ENCODE measurements at regions not wholly inside any gene's neighbourhood (a gene's known extent, or its start where the extent isn't known, plus 50 kb on each side); places are given as distances from the start of the nearest gene placed in this dataset.

GRCh38 chr1:60818969-60819701 is 263.2 kb upstream of the NFIA start:
- no peak overlapping the region for H3K27ac Mint-ChIP-seq (ENCODE audit: unreplicated experiment)
- no peaks in the 10 kb centered on the region for H3K4me1 Mint-ChIP-seq (ENCODE audit: unreplicated experiment)
- no peak overlapping the region for H3K4me3 Mint-ChIP-seq (ENCODE audit: unreplicated experiment)
- H3K36me3 Mint-ChIP-seq (ENCODE audit: low read depth, unreplicated experiment): no peaks in the 10 kb centered on the region
- no peak for TF ChIP-seq CTCF (IDR thresholded peaks at IDR 0.05; ENCODE audit: unreplicated experiment)
- no peaks in the 10 kb centered on the region for H3K27me3 Mint-ChIP-seq (ENCODE audit: unreplicated experiment)
- no peak for DNase-seq (ENCODE audit: low spot score)
- no peaks in the 10 kb centered on the region for H3K9me3 Mint-ChIP-seq (ENCODE audit: unreplicated experiment)

DNA sequence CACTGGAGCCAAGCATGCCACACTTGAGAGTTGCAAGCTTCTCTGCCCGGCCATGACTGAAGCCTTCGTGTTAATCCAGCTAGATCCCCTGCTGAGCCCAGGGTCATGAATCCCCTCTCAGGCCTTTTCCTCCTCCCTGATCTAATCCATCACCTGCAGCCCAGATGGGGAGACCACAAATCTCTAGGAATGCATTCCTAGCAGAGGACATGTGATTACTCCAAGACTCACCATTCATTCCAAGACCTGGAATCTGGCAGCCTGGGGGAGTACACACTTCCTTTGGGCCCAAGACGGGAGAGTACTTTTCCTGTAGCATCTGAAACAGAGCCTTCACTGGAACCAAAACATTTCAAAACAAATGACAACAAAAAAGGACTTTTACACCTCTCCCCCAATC is 269.3 kb upstream of the NFIA start:
- H3K9me3 Mint-ChIP-seq (ENCODE audit: unreplicated experiment): no peaks in the 10 kb centered on the region
- no peak overlapping the region for H3K4me3 Mint-ChIP-seq (ENCODE audit: unreplicated experiment)
- no peaks in the 10 kb centered on the region for H3K4me1 Mint-ChIP-seq (ENCODE audit: unreplicated experiment)
- H3K36me3 Mint-ChIP-seq (ENCODE audit: low read depth, unreplicated experiment): no peaks in the 10 kb centered on the region
- H3K27ac Mint-ChIP-seq (ENCODE audit: unreplicated experiment): no peak overlapping the region
- DNase-seq (ENCODE audit: low spot score): no peak
- no peak for TF ChIP-seq CTCF (IDR thresholded peaks at IDR 0.05; ENCODE audit: unreplicated experiment)
- H3K27me3 Mint-ChIP-seq (ENCODE audit: unreplicated experiment): no peaks in the 10 kb centered on the region

- Mint-ChIP-seq H3K9me3 (ENCODE audit: unreplicated experiment) (no peaks in the 10 kb centered on the region), H3K27ac (ENCODE audit: unreplicated experiment) (no peak overlapping the region), H3K36me3 (ENCODE audit: low read depth, unreplicated experiment) (no peaks in the 10 kb centered on the region), H3K27me3 (ENCODE audit: unreplicated experiment) (peaks cover 4% of the 10 kb centered on the region), H3K4me3 (ENCODE audit: unreplicated experiment) (no peak overlapping the region), H3K4me1 (ENCODE audit: unreplicated experiment) (no peaks in the 10 kb centered on the region)
- no peak for TF ChIP-seq CTCF (IDR thresholded peaks at IDR 0.05; ENCODE audit: unreplicated experiment)
- no peak for DNase-seq (ENCODE audit: low spot score)
Measured at GRCh38 chr1:60809204-60809980, 273.0 kb upstream of the NFIA start.

- TF ChIP-seq CTCF (IDR thresholded peaks at IDR 0.05; ENCODE audit: unreplicated experiment): no peak
- Mint-ChIP-seq H3K27ac (ENCODE audit: unreplicated experiment) (no peak overlapping the region), H3K9me3 (ENCODE audit: unreplicated experiment) (no peaks in the 10 kb centered on the region), H3K4me3 (ENCODE audit: unreplicated experiment) (no peak overlapping the region), H3K36me3 (ENCODE audit: low read depth, unreplicated experiment) (no peaks in the 10 kb centered on the region), H3K4me1 (ENCODE audit: unreplicated experiment) (no peaks in the 10 kb centered on the region), H3K27me3 (ENCODE audit: unreplicated experiment) (peaks cover 4% of the 10 kb centered on the region)
- DNase-seq (ENCODE audit: low spot score): no peak
Measured at GRCh38 chr1:60808676-60809075, 273.7 kb upstream of the NFIA start.

DNA sequence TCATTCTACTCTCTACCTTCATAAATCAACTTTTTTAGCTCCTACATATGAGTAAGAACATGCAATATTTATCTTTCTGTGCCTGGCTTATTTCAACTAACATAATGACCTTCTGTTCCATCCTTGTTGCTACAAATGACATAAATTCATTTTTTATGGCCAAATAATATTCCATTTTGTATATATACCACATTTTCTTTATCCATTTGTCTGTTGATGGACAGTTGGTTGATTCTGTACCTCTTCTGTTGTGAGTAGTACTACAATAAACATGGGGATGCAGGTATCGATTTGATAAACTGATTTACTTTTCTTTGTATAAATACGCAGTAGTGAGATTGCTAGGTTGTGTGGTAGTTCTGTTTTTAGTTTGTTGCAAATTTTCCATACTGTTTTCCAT is 279.5 kb upstream of the NFIA start:
- Mint-ChIP-seq H3K4me3 (ENCODE audit: unreplicated experiment) (no peak overlapping the region), H3K27me3 (ENCODE audit: unreplicated experiment) (peaks cover 4% of the 10 kb centered on the region), H3K9me3 (ENCODE audit: unreplicated experiment) (no peaks in the 10 kb centered on the region), H3K27ac (ENCODE audit: unreplicated experiment) (no peak overlapping the region), H3K36me3 (ENCODE audit: low read depth, unreplicated experiment) (no peaks in the 10 kb centered on the region), H3K4me1 (ENCODE audit: unreplicated experiment) (no peaks in the 10 kb centered on the region)
- no peak for TF ChIP-seq CTCF (IDR thresholded peaks at IDR 0.05; ENCODE audit: unreplicated experiment)
- no peak for DNase-seq (ENCODE audit: low spot score)

All from endothelial cell (in vitro differentiated cells).